GM18519 (cell line): ENCODE measurements at regions not wholly inside any gene's neighbourhood (a gene's known extent, or its start where the extent isn't known, plus 50 kb on each side); places are given as distances from the start of the nearest gene placed in this dataset.

Experiments used
- ATAC-seq: cut with Tn5 transposase; IDR thresholded peaks from one replicate; pipeline ENCODE4 v1.9.1; 2021; ENCODE audit warnings: mild to moderate bottlenecking, moderate library complexity; ENCODE audit not compliant: unreplicated experiment, low FRiP score

- ATAC-seq = no peak
Observed at GRCh38 chr12:98238515-98239130, 276.8 kb upstream of the TMPO start.

GRCh38 chr12:98243190-98243589, 272.2 kb upstream of the TMPO start:
- ATAC-seq = no peak

GRCh38 chr12:98244136-98244535, 271.3 kb upstream of the TMPO start:
- no peak for ATAC-seq

GRCh38 chr12:98253207-98254037, 262.0 kb upstream of the TMPO start:
- no peak for ATAC-seq

GRCh38 chr12:98256830-98257229, 258.6 kb upstream of the TMPO start:
- ATAC-seq = no peak

GRCh38 chr12:98259693-98260092, 255.7 kb upstream of the TMPO start:
- ATAC-seq = no peak

GRCh38 chr12:98260276-98260675, 255.1 kb upstream of the TMPO start:
- no peak for ATAC-seq

- ATAC-seq = no peak
Observed at GRCh38 chr12:98262902-98263301, 252.5 kb upstream of the TMPO start.

- ATAC-seq = peak; percentile 100
Observed at GRCh38 chr12:98274430-98275130, 240.8 kb upstream of the TMPO start.

GRCh38 chr12:98275131-98275475, 240.3 kb upstream of the TMPO start:
- ATAC-seq = peak; percentile 28

GRCh38 chr12:98280152-98280551, 235.2 kb upstream of the TMPO start:
- no peak for ATAC-seq

- ATAC-seq = no peak
Observed at GRCh38 chr12:98280621-98281020, 234.8 kb upstream of the TMPO start.

- ATAC-seq = no peak
Observed at GRCh38 chr12:98291828-98292227, 223.6 kb upstream of the TMPO start.

- ATAC-seq = no peak
Observed at GRCh38 chr12:98294051-98294805, 221.2 kb upstream of the TMPO start.

- no peak for ATAC-seq
Observed at GRCh38 chr12:98295681-98296080, 219.7 kb upstream of the TMPO start.

GRCh38 chr12:98296462-98297079, 218.8 kb upstream of the TMPO start:
- no peak for ATAC-seq

GRCh38 chr12:98297538-98297937, 217.9 kb upstream of the TMPO start:
- ATAC-seq = no peak

- no peak for ATAC-seq
Observed at GRCh38 chr12:98308141-98308540, 207.2 kb upstream of the TMPO start.

- no peak for ATAC-seq
Observed at GRCh38 chr12:98317939-98318899, 197.2 kb upstream of the TMPO start.
